Stomach (tissue), 4 donors: ENCODE measurements at regions not wholly inside any gene's neighbourhood (a gene's known extent, or its start where the extent isn't known, plus 50 kb on each side); places are given as distances from the start of the nearest gene placed in this dataset.

ENCODE experiments used
- EP300 ChIP-seq: sonication (generic); formaldehyde crosslinking; IDR thresholded peaks from one replicate; pipeline ENCODE4 v1.6.1; 2017; ENCODE audit warnings: antibody characterized with exemption
- POLR2A ChIP-seq, 4 donors: fragments of 450-650 bp; IDR thresholded peaks; one replicate each; pipeline ENCODE4 v1.6.1; 2016; ENCODE audit warnings: antibody characterized with exemption in 4 of 4, control low read depth in 2 of 4, mild to moderate bottlenecking in 1 of 4, moderate library complexity in 1 of 4
- POLR2AphosphoS5 ChIP-seq, 3 donors: sonication (generic); formaldehyde crosslinking; IDR thresholded peaks; one replicate each; pipeline ENCODE4 v1.6.1; 2016; ENCODE audit warnings: antibody characterized with exemption in 3 of 3
- TF ChIP-seq, protein P1 (sequence below), 7 experiments: fragments of 450-650 bp in 4 of 7; fragments of 200-600 bp in 3 of 7; sonication (generic) in 3 of 7; IDR thresholded peaks; one replicate each; pipeline ENCODE4 v1.5.1; 2016 to 2019; ENCODE audit warnings: antibody characterized with exemption in 7 of 7, control low read depth in 2 of 7, mild to moderate bottlenecking in 1 of 7

GRCh38 chr20:18971121-18971520 lies 157.5 kb downstream of the SCP2D1 start:
- TF ChIP-seq POLR2AphosphoS5 (IDR thresholded peaks at IDR 0.05) = no peak
- TF ChIP-seq, protein P1, sequence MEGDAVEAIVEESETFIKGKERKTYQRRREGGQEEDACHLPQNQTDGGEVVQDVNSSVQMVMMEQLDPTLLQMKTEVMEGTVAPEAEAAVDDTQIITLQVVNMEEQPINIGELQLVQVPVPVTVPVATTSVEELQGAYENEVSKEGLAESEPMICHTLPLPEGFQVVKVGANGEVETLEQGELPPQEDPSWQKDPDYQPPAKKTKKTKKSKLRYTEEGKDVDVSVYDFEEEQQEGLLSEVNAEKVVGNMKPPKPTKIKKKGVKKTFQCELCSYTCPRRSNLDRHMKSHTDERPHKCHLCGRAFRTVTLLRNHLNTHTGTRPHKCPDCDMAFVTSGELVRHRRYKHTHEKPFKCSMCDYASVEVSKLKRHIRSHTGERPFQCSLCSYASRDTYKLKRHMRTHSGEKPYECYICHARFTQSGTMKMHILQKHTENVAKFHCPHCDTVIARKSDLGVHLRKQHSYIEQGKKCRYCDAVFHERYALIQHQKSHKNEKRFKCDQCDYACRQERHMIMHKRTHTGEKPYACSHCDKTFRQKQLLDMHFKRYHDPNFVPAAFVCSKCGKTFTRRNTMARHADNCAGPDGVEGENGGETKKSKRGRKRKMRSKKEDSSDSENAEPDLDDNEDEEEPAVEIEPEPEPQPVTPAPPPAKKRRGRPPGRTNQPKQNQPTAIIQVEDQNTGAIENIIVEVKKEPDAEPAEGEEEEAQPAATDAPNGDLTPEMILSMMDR (IDR thresholded peaks at IDR 0.05) = no peak
- TF ChIP-seq POLR2A (IDR thresholded peaks at IDR 0.05) = no peak
- TF ChIP-seq EP300 = no peak
